OCI-M2 (cell line): ENCODE measurements at regions not wholly inside any gene's neighbourhood (a gene's known extent, or its start where the extent isn't known, plus 50 kb on each side); places are given as distances from the start of the nearest gene placed in this dataset.

ENCODE experiments used
- DNase-seq: peaks from one replicate; lab custom pipeline; 2025; ENCODE audit not compliant: unreplicated experiment; lab: John Stamatoyannopoulos, UW

DNA sequence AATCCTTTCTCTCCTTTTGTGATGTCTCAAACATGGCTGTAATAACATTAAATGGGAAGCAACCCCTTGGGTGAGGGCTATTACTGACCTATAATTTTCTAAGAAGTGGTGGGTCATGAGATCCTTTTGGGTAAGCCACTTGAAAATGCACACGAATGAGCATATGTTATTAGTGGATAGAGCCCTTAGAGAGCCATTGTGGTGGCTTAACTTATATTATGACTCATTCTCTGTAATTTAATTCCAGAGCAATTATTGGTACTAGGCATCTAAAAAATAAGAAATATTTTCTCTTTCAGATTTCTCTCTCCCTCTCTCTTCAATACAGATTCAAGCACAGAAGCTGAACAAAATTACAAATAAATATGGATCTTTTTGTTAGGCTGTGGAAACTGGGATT, 1177.4 kb upstream of the PHF14 start:
- no peak for DNase-seq

DNA sequence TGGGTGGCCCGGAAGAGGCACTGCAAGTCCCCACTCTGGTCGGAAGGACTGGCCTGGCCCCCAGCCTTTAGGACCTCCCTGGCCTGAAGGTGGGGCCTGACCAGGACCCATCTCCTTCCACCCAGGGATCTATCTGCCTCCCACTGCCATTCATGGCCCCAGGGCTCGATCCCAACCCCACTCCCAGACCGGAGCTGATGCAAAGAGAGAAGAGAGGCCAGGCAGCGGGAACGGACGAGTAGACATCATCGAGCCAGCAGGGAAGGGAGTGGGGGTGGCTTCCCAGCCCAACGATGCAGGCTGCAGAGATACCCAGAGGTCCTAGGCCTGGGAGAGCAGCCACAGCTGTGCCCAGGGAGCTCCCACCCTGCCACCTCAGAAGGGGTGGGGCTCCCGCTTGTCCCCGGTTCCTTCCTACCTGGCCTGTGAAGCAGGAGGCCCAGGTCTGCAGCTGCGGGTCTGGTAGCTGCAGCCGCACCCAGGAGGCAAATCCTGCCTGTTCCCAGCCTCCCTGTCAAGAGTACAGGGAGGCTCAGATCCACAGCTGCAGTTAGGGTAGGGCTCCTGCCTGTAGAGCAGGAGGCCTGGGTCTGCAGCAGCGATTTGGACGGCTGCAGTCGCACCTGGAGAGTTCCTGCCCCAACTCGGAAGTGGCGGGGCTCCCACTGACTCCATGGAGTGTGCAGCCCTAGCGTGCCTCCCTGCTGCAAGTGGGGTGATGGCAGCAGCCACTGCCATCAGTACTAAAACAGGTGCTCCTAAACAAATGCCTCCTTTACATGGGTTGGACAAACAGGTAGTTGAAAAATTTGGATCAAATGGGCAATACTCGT, 1151.0 kb upstream of the PHF14 start:
- no peak for DNase-seq

DNA sequence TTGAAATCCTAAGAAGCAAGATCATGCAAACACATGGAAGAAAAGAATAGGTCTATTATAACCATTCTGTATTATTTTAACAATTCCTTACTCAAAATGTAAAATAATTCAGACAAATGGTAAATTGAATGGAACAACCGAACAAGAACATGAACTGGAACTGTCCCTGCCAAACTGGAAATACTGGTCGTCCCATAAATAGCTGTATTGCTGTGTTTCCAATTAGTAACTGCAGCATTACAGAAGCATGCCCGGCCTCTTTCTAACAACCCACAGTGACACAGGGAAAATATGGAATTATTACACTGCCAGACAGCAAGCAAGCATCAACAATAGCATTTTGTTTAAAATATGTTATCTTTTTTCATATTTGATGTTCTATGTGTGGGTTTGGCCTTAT, 1138.5 kb upstream of the PHF14 start:
- no peak for DNase-seq

DNA sequence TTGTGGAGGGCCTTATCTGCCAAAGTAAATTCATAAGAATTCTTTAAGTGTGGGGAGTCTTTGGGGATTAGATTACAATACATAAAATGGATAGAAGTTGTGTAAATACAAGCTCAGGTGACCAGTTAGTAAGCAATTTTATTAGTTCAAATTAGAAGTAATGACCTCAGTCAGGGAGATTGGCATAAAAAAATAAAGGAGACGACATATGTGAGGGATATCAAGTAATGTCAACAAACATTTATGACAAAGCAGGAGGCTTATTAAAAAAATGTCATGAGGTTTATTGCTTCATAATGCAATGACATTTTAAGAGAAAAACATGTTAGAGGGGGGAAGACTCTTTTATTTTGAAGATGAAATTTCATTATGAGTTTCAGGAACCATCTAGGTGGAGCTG, 1137.0 kb upstream of the PHF14 start:
- no peak for DNase-seq

GRCh38 chr7:9842301-9842700, 1131.4 kb upstream of the PHF14 start:
- no peak for DNase-seq

DNA sequence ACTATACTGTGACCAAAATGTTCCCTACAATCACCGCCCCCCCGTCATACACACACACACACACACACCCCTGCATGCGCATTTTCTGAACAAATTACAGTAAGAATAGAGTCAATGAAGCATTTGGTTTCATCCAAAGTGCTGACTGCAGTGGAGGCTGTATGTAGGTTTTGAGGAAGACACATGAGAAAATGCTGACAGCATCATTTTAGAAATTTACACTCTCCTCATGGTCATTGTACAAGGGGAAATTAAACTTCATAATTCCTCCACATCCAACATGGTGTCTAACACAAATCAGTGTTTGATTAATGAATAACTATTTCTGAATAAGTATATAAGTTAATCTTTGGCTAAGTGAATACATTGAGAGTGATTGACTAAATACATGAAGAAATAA, 1126.8 kb upstream of the PHF14 start:
- DNase-seq, result no peak

GRCh38 chr7:9854605-9855004, 1119.1 kb upstream of the PHF14 start:
- DNase-seq, result no peak

DNA sequence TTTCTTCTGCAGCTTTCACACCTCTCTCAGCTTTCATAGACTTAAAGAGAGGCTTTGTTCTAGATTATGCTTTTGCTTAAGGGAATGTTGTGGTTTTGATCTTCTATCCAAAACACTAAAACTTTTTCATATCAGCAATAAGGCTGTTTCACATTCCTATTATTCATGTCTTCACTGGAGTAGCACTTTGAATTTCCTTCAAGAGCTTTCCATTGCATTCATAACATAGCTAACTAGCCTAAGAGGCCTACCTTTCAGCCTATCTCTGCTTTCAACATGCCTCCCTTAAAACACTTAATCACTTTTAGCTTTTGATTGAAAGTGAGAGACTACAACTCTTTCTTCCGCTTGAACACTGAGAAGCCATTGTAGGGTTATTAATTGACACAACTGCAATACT, 1117.0 kb upstream of the PHF14 start:
- DNase-seq, result no peak

GRCh38 chr7:9863545-9863944, 1110.1 kb upstream of the PHF14 start:
- no peak for DNase-seq

DNA sequence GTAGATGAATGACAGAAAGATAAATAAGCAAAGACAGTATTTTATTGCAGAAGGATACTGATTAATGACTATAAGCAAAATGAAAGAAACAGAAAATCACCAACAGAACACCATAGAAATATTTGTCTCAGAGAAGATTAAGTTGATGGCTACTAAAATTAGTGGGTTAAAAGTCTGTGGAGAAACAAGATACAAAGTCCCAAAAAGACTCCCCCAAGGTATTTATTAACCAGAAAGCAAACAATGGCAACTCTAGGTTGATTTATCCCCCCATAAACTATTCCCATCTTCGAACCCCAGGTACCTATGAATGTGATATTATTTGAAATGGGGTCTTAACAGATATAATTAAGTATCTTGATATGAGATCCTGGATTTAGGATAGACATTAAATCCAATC, 1104.5 kb upstream of the PHF14 start:
- DNase-seq, result no peak

DNA sequence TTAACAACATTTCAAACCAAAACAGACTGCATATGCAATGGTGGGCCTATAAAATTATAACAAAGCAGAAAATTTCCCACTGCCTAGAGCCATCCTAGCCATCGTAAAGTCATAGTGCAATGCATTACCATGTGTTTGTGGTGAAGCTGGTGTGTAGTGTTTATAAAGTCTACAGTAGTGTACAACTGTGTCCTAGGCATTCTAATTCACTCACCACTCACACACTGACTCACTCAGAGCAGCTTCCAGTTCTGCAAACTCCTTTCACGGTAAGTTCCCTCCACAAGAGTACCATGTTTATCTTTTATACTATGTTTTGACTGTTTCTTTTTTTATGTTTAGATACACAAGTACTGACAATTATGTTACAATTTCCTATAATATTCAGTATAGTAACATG, 1104.1 kb upstream of the PHF14 start:
- DNase-seq, result no peak

DNA sequence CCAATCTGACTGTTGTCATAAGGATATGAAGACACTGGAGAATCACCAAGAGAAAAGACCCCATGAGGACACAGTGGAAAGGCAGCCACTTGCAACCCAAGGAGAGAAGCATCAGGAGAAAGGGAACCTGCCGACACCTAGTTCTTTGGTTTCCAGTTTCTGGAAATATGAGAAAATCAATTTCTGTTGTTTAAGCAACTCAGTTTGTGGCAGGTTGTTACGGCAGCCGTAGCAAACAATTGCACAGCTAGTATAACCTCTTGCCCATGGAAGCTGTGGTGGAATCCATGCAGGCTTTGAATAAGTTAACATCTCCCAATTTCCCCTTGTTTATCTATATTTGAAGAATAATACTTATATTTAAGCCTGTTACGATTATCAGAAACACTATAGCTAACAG, 1103.0 kb upstream of the PHF14 start:
- no peak for DNase-seq

GRCh38 chr7:9874182-9874581, 1099.5 kb upstream of the PHF14 start:
- no peak for DNase-seq

DNA sequence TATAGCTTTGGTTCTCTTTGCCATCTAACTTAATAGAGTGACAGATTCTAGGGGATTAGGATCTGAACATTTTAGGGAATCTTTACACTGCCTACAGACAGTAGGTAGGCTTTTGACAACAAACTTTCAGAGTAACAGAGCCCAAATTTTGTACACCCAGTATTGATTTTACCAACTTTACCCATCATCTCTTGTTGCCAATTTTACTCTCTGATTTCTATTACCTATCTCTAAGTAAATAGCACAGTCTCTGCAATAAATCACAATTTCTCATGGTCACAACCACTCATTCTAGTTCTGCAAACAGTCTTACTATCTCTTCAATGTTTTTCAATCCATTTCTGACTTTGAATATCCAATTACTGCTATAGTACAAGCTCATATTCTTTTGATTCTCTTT, 1097.6 kb upstream of the PHF14 start:
- DNase-seq, result no peak

DNA sequence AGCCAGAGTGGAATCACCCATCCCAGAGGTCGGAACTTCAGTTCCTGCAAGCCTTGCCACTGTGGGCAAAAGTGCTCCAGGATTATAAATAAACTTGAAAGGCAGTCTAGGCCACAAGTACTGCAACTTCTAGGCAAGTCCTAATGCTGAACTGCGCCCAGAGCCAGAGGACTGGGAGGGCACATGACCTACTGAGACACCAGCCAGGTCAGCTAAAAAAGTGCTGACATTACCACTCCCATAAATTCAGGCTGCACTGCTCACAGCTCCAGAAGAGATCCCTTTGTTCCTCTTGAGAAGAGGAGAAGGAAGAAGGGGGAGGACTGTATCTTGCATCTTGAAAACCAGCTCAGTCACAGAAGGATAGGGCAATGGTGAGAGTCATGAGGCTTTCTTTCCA, 1084.1 kb upstream of the PHF14 start:
- DNase-seq, result no peak

DNA sequence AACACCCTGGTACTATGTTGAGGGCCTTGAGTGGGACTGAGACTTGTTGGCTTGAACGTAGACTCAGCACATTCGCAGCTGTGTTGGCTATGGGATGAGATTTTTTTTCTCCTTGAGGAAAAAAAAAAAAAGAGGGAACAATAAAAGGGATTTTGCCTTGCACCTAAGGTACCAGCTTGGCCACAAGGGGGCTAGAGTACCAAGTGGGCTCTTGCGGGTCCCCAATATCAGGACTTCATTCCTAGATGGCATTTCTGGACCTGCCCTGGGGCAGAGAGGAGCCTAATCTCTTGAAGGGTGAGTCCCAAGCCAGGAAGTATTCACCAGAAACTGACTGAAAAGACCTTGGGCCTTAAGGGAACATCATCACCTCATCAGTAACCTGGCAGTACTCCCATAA, 1083.6 kb upstream of the PHF14 start:
- DNase-seq, result no peak

DNA sequence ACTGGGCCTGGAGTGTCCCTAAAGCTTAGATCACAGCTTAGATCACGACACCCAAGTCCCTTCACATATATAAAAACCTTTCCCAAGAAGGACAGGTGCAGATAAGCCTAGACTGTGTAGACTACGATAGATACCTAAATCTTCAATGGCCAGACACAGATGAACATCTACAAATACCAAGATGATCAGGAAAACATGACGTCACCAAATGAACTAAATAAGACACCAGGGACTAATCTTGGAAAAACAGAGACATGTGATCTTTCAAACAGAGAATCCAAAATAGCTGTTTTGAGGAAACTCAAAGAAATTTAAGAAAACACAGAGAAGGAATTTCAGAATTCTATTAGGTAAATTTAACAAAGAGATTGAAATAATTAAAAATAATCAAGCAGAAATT, 1082.6 kb upstream of the PHF14 start:
- no peak for DNase-seq

DNA sequence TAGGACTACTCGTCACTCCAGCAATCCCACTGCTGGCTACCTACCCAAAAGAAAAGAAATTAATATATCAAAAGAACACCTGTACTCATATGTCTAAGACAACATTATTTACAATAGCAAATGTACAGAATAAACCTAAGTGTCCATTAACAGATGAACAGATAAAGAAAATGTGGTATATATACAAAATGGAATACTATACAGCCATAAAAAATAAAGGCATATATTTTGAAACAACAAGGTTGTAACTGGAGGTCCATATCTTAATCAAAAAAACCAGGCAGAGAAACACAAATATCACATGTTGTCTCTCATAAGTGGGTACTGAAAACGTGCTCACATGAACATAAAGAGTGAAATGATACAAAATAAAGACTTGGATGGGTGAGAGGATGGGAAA, 1073.3 kb upstream of the PHF14 start:
- no peak for DNase-seq

GRCh38 chr7:9921326-9921725, 1052.3 kb upstream of the PHF14 start:
- DNase-seq, result no peak

DNA sequence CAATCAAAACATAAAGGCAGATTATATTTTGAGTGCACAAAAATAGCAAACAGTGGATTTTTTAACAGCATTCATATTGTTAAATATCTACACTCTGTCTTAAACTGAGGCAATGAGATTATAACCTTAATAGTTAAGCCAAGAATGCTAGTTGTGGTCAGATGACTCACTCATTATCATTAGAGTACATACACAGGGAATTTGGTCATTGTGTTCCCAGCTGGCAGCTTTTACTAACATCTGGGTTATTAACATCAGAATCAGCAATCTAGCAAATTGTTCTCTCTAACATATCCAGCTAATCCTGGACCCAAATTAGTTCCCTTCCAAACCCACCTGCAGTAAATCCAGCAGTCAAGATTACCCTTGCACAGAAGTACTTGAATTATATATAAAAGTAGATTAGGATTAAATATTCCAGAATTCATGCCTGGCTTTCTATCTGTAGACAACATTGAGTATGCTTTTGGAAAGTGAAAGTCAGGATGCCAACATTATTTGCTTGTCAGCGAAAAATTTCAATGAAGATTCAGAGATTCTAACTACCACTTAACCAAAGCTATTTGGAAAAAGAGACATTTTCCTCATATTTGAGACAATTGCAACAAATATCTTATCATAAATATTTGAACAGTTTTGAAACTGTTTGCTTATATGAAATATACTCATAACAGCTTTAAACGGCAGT, 1035.6 kb upstream of the PHF14 start:
- DNase-seq, result no peak

GRCh38 chr7:9939176-9939575, 1034.5 kb upstream of the PHF14 start:
- DNase-seq, result no peak

GRCh38 chr7:9945131-9945530, 1028.5 kb upstream of the PHF14 start:
- DNase-seq, result no peak

DNA sequence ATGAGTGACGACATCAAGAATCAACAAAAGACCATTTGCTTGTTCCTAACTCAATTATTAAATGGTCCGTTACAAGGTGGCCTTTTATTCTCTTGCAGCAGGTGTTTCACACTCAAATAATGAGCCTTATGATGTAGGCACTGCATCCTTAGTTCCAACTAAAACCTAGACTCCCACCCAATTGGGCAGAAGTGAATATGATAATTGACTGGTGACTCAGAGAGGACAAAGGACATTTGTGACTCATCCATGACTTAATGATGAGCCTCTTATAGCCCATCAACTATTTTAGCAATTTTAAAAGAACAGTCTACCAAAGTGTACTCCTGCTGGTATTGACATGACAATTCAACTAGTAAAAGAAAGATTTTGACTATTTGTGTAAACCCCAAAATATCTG, 1027.8 kb upstream of the PHF14 start:
- no peak for DNase-seq
